ENCODE measurements at regions not wholly inside any gene's neighbourhood (a gene's known extent, or its start where the extent isn't known, plus 50 kb on each side); places are given as distances from the start of the nearest gene placed in this dataset.

DNA sequence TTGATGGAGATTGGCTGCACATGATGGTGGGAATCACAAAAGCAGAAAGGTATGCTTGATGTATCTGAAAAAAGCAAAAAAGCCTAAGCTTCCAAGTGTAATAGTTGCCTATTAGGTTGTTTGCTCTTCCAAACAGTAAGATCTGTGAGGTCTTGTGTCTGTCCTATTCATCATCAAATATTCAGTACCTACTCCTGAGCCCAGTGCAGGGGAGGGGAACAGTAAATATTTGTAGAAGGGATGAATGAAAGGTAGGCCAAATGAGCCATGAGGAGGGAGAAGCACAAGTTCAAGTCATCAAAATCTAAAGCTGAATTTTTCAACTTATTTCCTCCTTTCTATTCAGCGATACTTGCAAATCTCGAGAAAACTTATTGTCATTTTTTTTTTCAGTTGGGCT is 153.2 kb upstream of the ETAA1 start:
- TF ChIP-seq, protein P1, sequence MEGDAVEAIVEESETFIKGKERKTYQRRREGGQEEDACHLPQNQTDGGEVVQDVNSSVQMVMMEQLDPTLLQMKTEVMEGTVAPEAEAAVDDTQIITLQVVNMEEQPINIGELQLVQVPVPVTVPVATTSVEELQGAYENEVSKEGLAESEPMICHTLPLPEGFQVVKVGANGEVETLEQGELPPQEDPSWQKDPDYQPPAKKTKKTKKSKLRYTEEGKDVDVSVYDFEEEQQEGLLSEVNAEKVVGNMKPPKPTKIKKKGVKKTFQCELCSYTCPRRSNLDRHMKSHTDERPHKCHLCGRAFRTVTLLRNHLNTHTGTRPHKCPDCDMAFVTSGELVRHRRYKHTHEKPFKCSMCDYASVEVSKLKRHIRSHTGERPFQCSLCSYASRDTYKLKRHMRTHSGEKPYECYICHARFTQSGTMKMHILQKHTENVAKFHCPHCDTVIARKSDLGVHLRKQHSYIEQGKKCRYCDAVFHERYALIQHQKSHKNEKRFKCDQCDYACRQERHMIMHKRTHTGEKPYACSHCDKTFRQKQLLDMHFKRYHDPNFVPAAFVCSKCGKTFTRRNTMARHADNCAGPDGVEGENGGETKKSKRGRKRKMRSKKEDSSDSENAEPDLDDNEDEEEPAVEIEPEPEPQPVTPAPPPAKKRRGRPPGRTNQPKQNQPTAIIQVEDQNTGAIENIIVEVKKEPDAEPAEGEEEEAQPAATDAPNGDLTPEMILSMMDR (tag by site-specific recombination; IDR thresholded peaks at IDR 0.05), result no peak
- no peak for TF ChIP-seq BCL11A (tag by site-specific recombination; IDR thresholded peaks at IDR 0.05; ENCODE audit: low read depth)
- TF ChIP-seq, protein P2, sequence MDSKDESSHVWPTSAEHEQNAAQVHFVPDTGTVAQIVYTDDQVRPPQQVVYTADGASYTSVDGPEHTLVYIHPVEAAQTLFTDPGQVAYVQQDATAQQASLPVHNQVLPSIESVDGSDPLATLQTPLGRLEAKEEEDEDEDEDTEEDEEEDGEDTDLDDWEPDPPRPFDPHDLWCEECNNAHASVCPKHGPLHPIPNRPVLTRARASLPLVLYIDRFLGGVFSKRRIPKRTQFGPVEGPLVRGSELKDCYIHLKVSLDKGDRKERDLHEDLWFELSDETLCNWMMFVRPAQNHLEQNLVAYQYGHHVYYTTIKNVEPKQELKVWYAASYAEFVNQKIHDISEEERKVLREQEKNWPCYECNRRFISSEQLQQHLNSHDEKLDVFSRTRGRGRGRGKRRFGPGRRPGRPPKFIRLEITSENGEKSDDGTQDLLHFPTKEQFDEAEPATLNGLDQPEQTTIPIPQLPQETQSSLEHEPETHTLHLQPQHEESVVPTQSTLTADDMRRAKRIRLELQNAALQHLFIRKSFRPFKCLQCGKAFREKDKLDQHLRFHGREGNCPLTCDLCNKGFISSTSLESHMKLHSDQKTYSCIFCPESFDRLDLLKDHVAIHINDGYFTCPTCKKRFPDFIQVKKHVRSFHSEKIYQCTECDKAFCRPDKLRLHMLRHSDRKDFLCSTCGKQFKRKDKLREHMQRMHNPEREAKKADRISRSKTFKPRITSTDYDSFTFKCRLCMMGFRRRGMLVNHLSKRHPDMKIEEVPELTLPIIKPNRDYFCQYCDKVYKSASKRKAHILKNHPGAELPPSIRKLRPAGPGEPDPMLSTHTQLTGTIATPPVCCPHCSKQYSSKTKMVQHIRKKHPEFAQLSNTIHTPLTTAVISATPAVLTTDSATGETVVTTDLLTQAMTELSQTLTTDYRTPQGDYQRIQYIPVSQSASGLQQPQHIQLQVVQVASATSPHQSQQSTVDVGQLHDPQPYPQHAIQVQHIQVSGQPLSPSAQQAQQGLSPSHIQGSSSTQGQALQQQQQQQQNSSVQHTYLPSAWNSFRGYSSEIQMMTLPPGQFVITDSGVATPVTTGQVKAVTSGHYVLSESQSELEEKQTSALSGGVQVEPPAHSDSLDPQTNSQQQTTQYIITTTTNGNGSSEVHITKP (tag by site-specific recombination; IDR thresholded peaks at IDR 0.05), result no peak
